ENCODE measurements at regions not wholly inside any gene's neighbourhood (a gene's known extent, or its start where the extent isn't known, plus 50 kb on each side); places are given as distances from the start of the nearest gene placed in this dataset.
"Not testable (repeated sequence)": the region's sequence is repeated elsewhere in the genome, so short reads cannot be mapped to it uniquely, and the experiment has no call there.

DNA sequence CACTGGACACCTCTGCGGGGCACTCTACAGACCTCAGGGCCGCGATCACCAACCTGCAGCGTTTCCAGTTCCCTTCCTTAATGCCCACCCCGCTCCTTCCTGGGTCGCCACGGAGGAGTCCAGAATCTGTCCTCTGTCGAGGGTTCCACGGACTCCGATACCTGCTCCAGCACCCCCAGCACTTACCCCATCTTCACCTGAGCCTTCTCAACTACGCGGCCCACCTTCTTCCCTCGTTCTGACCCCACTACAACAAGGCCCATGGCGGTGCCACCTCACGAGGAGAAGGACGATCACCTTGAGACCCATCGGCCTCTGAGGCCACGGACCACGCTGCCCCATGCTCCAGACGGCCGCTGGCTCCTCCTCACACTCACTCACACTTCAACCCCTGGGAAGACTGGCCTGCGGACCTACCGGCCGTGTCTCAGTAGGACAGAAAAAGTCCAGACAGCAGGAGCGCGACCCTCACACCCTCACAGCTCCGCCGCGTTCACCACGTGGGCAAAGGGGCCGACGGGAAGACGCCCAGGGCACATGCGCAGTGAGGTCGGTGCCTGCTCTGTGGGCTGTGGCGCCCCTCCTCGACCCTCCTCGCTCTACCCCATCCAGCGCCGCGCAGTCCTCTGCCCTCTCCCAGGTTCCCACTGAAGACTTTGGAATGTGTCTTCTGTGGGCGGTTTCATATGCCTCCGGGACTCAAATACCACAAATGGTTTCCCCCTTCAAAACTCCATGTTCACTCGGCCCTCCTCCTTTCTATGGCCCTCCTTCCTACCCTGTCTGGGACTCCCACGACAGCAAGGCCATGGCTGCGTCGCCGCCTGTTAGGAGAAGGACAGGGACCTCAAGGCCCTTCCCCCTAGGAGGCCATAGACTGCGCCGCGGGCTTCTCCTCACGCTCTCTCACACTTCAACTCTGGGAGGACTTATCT, 193.9 kb upstream of the PHF14 start:
- H3K4me3 ChIP-seq (ENCODE audit: low read depth, low read length) = no peak overlapping the region
- TF ChIP-seq, protein P1, sequence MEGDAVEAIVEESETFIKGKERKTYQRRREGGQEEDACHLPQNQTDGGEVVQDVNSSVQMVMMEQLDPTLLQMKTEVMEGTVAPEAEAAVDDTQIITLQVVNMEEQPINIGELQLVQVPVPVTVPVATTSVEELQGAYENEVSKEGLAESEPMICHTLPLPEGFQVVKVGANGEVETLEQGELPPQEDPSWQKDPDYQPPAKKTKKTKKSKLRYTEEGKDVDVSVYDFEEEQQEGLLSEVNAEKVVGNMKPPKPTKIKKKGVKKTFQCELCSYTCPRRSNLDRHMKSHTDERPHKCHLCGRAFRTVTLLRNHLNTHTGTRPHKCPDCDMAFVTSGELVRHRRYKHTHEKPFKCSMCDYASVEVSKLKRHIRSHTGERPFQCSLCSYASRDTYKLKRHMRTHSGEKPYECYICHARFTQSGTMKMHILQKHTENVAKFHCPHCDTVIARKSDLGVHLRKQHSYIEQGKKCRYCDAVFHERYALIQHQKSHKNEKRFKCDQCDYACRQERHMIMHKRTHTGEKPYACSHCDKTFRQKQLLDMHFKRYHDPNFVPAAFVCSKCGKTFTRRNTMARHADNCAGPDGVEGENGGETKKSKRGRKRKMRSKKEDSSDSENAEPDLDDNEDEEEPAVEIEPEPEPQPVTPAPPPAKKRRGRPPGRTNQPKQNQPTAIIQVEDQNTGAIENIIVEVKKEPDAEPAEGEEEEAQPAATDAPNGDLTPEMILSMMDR (IDR thresholded peaks at IDR 0.05; ENCODE audit: insufficient read depth, low read length) = no peak
- DNase-seq (ENCODE audit: low read depth) = no peak

DNA sequence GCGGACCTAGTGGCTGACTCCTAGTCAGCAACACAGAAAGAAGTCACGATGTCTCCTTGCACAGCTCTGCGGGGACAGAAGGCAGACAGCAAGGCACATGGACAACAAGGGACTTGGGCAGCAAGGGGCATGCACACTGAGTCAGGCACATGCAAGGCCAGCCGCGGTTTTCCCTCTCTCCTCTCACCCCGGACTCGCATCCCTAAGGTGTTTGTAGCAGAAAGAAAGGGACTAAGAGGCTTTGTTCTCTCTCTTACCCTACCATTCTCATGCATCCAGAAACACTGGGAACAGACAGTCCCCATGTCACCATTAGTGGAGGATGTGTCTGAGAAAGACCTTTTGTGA, 193.3 kb upstream of the PHF14 start:
- TF ChIP-seq, protein P1 (IDR thresholded peaks at IDR 0.05; ENCODE audit: insufficient read depth, low read length) = no peak
- H3K4me3 ChIP-seq (ENCODE audit: low read depth, low read length) = no peak overlapping the region
- no peak for DNase-seq (ENCODE audit: low read depth)

DNA sequence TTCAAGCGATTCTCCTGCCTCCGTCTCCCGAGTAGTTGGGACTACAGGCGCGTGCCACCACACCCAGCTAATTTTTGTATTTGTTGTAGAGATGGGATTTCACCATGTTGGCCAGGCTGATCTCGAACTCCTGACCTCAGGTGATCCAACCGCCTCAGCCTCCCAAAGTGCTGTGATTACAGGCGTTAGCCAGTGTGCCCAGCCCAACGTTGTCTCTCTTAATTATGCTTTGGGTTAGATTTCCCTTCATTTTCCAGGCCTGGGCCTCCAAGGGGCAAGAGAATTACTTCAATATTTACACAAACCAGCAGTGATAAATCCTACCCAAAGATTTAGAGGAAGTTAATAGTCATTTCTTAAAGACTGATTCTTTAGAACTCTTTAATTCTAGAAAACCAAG, 186.7 kb upstream of the PHF14 start:
- not testable (repeated sequence) for H3K4me3 ChIP-seq (ENCODE audit: low read depth, low read length); DNase-seq (ENCODE audit: low read depth)

DNA sequence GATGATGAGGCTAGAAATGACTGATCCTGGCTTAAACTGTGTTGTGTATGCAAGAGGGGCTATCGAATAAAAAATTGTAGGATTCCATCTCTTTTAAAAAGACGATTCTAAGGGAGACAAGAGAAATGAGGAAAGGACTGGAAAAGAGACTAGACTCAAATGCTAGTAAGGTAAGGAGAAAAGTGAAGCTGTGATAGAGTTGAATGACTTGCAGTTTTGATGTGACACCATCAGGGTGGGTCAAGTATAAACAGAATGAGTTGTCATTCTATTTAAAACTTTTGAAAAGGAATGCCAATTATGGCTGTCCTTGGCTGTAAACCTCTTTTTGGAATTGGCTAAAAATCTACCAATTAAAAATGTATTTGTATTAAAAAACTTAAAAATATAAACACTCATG, 184.5 kb upstream of the PHF14 start:
- DNase-seq (ENCODE audit: low read depth) = no peak
- TF ChIP-seq, protein P1 (IDR thresholded peaks at IDR 0.05; ENCODE audit: insufficient read depth, low read length) = no peak
- no peak overlapping the region for H3K4me3 ChIP-seq (ENCODE audit: low read depth, low read length)

DNA sequence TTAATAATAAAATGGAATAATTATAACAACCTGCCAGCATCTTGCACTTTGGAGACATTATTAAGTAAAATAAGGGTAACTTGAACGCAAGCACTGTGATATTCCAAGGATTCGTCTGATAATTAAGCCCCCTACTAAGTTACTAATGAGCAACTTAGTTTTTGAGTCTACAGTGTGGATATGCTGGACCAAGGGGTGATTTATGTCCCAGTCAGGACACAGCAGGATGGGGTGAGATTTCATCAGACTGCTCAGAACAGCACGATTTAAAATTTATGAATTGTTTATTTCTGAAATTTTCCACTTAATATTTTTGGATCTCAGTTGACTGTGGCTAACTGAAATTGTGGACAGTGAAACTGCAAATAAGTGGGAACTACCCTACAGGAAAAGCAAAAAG, 182.8 kb upstream of the PHF14 start:
- TF ChIP-seq, protein P1 (IDR thresholded peaks at IDR 0.05; ENCODE audit: insufficient read depth, low read length) = no peak
- no peak for DNase-seq (ENCODE audit: low read depth)
- H3K4me3 ChIP-seq (ENCODE audit: low read depth, low read length) = no peak overlapping the region

DNA sequence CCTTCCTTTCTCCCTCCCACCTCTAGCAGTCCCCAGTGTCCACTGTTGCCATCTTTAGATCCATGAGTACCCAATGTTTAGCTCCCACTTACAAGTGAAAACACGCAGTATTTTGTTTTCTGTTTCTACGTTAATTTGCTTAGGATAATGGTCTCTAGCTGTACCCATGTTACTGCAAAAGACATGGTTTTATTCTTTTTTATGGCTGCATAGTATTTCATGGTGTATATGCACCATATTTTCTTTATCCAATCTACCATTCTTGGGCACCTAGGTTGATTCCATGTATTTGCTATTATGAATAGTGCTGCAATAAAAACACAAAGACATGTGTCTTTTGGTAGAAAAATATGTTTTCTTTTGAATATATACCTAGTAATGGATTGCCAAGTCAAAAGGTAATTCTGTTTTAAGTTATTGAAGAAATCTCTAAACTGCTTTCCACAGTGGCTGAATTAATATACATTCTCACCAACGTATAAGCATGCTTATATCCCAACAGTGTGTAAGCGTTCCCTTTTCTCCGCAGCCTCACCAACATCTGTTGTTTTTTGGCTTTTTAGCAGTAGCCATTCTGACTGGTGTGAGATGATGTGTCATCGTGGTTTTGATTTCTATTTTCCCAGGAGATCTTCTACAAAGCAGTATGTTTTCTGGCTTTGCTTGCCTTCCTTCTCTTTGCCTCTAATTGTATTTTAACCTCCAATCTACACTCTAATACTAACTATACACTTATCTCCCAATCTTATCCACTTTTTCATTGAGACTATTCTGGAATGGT, 179.5 kb upstream of the PHF14 start:
- TF ChIP-seq, protein P1 (IDR thresholded peaks at IDR 0.05; ENCODE audit: insufficient read depth, low read length) = no peak

DNA sequence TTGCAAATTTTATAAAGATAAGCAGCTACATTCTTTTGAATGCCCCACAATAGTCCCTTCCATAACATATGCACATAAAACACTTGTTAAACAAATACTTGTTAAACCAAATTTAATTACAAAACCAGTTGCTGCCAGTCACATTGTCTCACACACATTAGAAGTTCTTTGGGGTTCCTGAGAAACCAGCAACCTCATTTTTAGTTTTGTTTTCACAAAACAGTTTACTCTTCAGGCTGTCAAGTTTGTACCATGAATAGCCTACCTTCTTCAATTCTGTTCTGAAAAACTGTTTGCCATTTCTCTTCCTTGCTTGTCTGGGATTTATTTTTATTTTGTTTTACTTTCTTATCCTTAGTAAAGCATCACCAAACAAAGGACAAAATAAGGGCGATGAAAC, 176.5 kb upstream of the PHF14 start:
- no peak for DNase-seq (ENCODE audit: low read depth)
- H3K4me3 ChIP-seq (ENCODE audit: low read depth, low read length) = no peak overlapping the region
- TF ChIP-seq, protein P1 (IDR thresholded peaks at IDR 0.05; ENCODE audit: insufficient read depth, low read length) = no peak

More for the DNA sequence above, 179.5 kb upstream of the PHF14 start:
- DNase-seq (ENCODE audit: low read depth) = no peak
- no peak overlapping the region for H3K4me3 ChIP-seq (ENCODE audit: low read depth, low read length)
